ENCODE measurements at regions not wholly inside any gene's neighbourhood (a gene's known extent, or its start where the extent isn't known, plus 50 kb on each side); places are given as distances from the start of the nearest gene placed in this dataset.

DNA sequence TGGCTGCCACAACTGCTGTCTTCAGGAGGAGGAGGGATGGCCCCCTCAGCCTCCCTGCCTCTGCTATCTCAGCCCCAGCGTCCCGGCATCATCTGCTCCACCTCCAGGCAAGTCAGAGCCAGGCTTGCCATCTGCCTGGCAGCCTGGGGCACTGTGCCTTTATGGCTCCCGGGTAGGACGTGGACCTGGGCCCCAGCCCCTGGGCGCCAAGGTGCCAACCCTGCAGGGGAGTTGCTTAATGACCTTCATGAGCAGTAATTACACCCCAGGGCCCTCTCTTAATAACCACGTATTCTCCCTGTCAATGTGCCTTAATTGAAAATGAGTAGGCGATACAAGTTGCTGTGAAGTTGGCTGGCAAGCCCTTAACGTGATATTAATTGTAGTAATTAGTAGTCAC, 122.1 kb upstream of the MLN start:
- DNase-seq (ENCODE audit: low read depth), result no peak
- no peak overlapping the region for H3K4me3 ChIP-seq (ENCODE audit: low read depth, low read length)

DNA sequence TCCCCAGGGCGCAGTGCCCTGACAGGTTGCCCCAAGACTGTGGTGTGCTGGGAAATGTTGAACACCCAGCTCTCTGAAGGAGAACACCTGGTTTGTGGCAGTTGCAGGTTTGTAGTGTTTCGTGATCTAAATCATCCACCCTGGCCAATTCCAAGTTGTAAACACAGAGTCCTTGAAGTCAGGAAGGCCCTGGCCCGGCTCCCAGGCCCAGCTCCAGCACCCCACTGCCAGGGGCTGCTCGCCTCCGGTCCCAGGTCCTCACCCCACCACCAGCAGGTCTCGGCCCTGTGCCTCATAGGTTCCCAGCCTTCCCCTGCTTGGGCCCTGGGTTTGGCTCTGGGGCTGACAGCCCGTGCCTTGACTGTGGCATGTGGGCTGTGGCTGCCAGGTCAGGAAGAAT, 121.4 kb upstream of the MLN start:
- no peak for DNase-seq (ENCODE audit: low read depth)
- no peak overlapping the region for H3K4me3 ChIP-seq (ENCODE audit: low read depth, low read length)

DNA sequence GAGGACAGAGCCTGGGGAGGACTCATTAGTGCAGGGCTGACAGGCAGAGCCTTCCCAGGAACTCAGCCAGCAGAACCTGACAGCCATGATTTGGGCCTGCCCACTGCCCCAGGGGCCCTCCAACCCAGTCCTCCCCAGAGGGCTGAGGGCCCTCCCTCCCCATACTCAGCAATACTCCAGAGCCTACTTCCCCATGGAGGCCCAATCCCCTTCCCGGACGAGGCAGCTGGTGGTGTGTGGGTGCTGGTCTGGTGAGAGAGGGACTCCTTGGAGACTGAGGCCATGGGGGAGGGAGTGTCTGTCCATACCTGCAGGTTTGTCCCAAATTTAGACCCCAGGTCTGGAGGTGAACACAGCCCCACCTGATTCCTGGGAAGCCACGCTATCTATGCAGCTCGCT, 120.9 kb upstream of the MLN start:
- DNase-seq (ENCODE audit: low read depth), result no peak
- no peak overlapping the region for H3K4me3 ChIP-seq (ENCODE audit: low read depth, low read length)

DNA sequence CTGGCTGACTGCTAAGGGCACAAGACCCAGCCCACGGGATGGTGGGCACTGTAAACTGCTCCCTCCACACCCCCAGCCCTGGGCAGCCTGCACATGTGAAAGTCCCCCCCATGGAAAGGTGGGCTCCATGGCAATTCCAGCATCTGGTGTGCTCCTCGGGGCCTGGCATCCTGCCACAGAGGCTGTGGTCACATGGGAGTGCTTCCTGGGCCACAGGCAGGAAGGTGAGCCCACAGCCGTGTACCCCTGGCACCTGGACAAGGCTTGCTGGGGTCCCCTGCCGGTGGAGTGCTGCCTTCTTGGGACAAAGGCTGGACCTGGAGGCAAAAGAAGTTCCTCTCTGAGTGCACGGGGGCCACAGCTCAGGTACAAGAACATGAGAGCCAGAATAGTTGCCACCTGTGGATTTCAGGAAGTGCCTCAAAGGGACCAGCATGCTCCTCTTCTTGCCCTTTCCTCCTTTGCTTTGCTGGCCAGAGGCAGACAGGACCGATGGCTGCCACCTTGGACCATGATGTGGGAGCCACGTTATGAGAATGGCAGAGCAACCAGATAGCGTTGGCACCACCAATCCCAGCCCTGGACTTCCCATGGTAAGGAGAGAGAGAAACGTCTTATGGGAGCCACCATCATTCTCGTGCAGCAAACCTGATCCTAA, 120.2 kb upstream of the MLN start:
- DNase-seq (ENCODE audit: low read depth), result no peak
- H3K4me3 ChIP-seq (ENCODE audit: low read depth, low read length), result no peak overlapping the region

DNA sequence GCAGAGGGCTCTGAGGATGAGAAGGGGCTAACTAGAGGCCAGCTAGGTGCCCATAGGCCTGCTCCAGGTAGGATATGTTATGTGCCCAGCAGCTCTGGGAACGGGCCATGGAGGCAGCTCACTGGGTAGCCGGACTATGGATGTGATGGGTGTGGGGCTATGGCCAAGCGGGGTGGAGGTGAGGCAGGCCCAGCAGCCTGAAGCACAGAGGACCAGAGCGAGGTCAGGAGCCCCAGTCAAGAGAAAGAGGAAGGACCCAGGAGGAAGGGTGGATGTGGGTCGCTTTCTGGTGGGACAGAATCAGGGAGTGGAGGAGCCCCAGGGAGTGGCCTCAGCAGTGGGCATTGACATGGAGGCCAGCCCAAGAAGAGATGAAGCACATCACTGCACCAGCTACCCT, 117.9 kb upstream of the MLN start:
- H3K4me3 ChIP-seq (ENCODE audit: low read depth, low read length), result no peak overlapping the region
- no peak for DNase-seq (ENCODE audit: low read depth)

DNA sequence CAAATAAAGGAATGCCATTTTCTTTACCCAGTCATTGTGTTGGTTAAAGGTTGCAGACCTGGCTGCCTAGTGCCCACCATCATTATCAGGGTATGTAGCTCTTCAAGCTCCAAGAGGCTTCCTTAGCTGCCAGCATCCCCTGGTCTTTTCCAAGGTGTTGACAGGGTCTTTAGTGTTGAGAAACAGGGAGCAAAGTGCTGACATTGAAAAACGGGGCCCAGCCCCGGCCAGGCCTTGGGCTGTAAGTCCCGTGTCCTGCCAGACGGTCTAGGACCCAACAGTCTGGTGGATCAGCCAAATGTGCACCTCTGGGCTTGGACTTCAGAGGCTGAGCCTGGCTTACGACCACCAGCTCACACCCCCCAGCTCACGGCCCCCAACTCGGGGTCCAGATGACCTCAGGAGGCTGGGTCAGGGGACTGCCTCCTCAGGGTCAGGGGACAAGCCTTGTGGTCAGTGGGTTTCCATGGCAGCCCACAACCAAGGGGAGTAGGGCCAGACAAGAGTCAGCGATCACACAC, 114.4 kb upstream of the MLN start:
- no peak for DNase-seq (ENCODE audit: low read depth)
- H3K4me3 ChIP-seq (ENCODE audit: low read depth, low read length), result no peak overlapping the region

DNA sequence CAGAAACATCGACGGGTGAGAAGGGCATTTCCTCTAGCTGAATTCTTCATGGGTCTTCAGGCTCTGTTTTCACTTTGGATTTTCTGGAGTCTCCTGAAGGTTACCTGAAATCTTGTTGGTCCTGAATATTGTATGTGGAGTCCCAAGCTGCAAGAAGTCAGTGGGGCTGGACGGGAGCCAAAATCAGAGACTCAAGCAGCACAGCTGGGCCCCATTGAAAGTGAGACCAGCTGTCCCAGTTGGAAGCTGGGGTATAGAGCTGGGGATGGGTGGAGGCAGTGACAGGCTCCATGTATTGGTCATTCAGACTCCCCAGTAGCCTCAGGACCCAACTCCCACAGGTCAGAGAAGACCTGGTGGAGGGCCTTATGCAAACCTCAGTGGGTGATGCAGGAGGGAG, 111.3 kb upstream of the MLN start:
- no peak for DNase-seq (ENCODE audit: low read depth)
- no peak overlapping the region for H3K4me3 ChIP-seq (ENCODE audit: low read depth, low read length)

DNA sequence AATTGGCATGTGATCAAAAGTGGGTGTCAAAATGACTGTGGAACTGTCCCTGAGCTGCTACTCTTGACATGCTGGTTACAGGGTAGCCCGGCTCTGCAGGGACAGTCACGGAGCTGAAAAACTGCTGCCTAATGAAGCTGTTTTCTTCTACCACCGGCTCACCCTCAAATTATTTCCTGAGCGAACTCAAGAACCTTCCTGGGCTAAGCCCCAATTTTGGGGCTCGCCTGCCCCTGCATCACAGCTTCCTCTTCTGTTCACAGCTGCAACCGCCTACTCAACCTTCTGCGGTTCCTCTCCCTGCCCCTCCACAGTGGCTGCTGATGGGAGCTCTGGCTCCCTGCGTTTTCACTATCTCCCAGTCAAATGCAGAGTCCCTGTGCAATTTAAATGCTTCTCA, 110.8 kb upstream of the MLN start:
- no peak for DNase-seq (ENCODE audit: low read depth)
- H3K4me3 ChIP-seq (ENCODE audit: low read depth, low read length), result no peak overlapping the region

DNA sequence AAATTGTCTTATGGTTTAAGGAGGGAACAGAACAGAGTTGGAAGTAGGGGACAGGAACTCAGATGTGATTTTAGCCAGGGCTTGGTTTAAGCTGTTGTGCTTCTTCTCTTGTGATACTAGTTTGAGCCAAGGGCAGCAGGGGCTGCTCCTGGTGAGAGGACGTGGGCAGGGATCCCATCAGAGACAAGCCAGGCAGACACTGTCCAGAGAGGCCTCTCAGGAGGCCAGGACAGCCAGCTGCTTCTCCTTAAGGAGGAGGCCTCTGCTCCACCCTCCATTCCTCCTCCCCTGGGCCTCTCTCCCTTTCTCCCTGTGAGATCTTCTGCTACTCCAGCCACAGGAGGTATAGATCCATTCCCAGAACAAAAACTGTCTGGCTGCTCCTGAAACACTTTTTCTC, 108.4 kb upstream of the MLN start:
- DNase-seq (ENCODE audit: low read depth), result no peak
- no peak overlapping the region for H3K4me3 ChIP-seq (ENCODE audit: low read depth, low read length)

DNA sequence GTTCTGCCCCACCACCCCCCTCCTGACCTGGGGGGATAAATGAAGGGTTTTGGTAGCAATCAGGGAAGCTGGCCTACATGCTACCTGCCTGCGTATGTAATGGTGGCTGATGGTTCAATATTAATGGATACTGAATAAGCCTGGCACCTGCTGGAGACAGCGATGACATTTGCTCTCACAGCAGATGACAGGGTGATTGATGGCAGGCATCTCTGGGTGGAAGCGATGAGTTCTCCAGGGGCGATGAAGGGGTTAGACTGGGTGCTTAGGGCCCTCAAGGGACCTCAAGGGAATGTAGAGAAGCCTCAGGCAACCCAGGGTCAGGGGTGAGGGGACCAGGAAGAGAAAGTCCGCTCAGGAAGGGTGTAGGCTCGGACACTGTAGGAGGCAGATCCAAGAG, 107.7 kb upstream of the MLN start:
- no peak for DNase-seq (ENCODE audit: low read depth)
- no peak overlapping the region for H3K4me3 ChIP-seq (ENCODE audit: low read depth, low read length)

DNA sequence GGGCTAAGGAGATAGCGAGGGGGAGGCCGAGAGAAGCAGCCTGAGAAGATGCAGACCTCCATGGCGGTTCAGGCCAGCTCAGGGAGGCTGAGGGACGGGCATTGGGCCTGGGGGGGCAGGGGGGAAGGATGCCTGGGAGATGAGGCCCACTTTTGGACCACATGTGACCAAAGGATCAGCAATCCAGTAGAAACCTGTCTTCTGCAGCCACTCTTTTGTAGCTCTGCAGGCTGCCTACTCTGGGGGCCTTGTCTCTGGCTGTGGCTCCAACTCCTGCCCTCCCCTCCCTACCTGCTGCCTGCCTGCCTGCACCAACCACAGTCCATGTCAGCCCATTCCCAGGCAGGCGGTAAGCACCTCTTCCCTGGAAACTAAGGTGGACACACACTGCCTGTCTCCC, 106.8 kb upstream of the MLN start:
- H3K4me3 ChIP-seq (ENCODE audit: low read depth, low read length), result no peak overlapping the region
- no peak for DNase-seq (ENCODE audit: low read depth)

DNA sequence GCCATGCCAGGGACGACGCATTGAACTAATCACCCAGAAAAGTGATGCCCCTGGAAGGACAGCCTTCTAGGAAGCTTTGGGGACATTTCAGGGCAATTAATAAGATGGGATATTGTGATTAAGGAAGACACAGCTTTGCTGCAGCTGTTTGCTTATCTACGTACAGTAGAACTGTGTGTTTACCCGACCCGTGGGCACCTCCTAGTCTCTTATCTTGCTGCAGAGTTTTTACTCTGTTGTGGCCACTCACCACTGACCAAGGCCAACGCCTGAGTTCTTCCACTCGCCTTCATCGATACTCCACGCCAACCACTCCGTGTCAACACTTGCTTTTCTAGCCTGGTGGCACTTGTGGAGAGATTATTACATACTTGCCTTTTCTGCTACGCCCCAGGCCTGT, 105.9 kb upstream of the MLN start:
- no peak for DNase-seq (ENCODE audit: low read depth)
- no peak overlapping the region for H3K4me3 ChIP-seq (ENCODE audit: low read depth, low read length)

DNA sequence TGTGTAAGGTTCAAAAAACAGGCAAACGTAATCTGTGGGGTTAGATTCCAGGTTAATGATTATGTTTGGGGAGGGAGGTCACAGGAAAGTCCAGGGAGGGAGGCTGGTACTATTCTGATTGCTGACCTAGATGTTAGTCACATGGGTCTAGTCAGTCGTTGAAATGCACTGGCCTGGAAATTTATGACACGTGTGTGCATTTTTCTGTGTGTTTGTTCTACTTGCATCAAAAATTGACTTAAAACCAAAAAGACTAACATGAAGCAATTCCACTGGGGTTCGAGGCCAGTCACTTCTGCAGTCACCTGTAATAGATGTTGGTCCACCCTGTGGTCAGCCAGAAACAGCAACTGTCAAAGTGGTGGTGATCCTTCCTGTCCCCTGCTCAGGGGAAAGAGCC, 104.2 kb upstream of the MLN start:
- no peak for DNase-seq (ENCODE audit: low read depth)
- no peak overlapping the region for H3K4me3 ChIP-seq (ENCODE audit: low read depth, low read length)

DNA sequence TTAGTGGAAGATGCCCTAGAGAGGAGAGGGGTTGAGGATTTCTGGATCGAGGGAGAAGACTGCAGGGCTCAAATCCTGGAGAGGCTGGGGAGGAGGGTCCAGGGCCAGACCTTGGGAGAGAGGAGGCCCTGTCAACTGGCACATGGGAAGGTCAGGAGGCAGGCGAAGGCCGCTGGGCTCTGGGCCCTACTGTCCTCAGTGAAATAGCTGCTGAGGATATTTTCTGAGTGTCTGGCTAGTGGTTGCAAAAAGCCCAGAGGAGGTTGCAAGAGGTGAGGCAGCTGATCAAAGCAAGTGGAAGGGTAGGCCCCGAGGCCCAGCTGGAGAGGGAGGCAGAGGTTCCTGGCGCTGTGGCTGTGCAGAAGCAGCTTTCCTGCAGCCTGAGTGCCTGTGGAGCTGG, 103.4 kb upstream of the MLN start:
- DNase-seq (ENCODE audit: low read depth), result no peak
- H3K4me3 ChIP-seq (ENCODE audit: low read depth, low read length), result no peak overlapping the region

DNA sequence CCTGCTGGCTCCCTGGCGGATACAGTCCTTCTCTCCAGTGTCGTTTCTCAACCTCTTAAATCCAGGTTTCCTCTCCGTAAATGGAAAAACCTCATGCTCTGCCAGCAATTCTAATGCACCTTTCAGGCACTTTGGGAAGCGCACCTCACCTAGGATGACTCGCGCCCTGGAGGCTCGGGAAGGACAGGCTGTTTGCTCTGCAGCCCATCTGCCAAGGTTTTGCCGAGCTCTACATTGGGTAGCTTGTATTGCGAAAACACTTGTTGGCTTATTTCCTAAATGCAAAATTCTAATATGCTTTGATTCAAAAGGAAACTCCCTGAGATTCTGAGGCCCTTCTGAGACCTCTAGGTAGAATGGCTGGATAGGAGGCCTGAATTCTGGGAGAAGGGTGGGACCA, 102.6 kb upstream of the MLN start:
- no peak overlapping the region for H3K4me3 ChIP-seq (ENCODE audit: low read depth, low read length)
- DNase-seq (ENCODE audit: low read depth), result no peak

DNA sequence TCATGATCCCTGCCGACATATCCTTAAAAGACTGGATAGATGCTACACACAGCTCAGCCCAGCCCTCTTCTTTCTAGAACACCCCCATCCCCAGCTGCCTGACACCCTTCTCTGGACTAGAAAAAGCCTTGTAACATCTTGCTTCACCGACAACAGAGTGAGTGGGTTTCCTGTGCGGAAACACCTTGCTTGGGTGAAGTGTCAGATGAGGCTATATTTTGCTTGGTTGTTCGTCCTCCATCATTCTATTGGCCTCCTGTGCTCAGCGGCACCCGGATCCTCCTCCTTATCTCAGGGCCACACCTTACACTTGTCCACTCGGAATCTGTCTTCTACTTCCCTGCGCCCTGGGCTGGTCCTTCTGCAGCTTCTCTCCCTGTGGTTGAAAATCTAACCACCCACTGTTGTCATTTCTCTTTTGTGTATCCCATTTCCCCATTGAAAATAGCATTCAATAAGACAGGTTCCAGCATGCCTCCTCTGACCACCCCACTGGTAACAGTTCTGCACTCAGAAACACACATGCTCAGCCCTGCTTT, 101.3 kb upstream of the MLN start:
- no peak overlapping the region for H3K4me3 ChIP-seq (ENCODE audit: low read depth, low read length)
- DNase-seq (ENCODE audit: low read depth), result no peak

DNA sequence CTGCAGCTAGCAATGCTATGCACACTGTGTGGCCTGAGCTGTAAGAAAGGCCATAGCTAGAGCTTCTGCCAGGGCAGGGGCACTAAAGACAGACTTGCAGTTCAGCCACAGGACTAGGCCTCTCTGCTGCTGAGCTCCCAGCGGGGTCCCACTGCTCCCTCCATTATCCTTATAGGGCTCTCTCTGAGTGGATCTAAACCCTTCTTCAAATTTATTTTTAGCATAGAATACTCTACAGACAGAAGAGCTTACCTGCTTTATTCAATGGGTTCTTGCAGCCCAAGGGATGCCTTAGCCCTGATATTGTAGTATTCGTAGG, 100.9 kb upstream of the MLN start:
- no peak for DNase-seq (ENCODE audit: low read depth)
- no peak overlapping the region for H3K4me3 ChIP-seq (ENCODE audit: low read depth, low read length)

DNA sequence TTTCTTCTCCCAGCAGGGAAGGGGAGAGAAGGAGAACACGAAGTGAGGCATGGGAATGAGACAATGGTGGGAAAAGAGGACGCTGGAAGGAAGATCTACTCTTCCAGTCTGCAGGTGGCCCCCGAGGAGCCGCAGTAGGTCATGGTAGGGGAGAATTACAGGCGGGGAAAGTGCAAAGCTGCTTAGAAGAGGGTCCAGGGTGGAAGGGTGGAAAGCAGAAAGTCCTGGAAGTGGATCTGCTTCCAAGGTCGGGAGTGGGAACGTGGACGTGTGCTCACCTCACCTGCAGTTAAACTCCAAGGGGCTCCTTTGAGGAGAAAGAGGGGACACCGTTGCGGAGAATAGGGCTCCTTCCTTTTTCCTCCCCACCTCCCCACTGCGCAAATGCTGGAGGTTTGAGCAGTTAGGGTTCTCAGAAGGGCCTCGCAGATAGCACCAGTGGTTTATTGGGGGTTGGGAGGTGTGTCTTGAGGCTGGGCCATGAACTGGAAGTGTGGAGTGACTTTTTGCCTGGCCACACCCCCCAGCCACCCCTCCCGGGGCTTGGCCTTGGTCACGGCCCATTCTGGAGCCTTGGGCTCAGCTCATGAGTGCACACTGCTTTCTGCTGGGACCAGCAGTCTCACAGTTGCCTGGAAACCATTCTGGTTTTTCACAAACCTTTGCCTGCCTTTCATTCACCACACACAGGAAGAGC, 100.4 kb upstream of the MLN start:
- no peak overlapping the region for H3K4me3 ChIP-seq (ENCODE audit: low read depth, low read length)
- no peak for DNase-seq (ENCODE audit: low read depth)

DNA sequence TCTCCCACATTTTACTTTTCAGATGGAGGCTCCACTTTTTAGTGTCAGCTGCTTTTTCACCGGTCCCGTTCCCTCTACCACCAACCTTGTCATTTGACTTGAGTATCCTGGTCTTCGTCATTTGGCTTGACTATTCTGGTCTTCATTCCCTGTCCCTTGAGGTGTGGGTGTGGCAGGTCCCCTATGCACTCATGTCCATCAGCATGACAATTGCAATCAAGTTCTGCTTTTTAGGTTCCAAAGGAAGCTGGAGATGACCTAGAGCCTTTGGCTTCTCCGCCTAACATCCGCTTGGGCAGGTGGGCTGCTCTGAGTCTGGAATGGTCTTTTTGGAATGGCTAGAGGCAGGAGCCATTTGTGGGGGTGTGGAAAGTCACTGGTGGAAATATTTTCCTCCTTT, 99.8 kb upstream of the MLN start:
- DNase-seq (ENCODE audit: low read depth), result no peak
- H3K4me3 ChIP-seq (ENCODE audit: low read depth, low read length), result no peak overlapping the region

DNA sequence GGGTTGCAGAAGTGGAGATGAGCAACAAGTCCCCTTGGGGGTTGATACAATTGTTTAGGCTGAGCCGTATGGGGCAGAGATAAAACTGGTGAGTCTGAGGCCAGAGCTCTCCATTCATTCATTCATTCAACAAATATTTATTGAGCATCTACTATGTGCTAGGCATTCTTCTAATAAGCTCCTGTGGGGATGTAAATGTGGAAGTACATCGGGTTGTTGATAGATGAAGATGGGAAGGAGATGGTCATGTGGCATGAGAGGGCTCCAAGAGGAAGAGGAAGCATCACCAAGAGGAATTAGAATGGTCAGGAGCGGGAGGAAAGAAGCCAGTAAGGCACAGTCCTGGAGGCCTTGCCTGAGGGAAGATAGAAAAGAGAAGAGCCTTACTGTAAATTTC, 98.7 kb upstream of the MLN start:
- no peak overlapping the region for H3K4me3 ChIP-seq (ENCODE audit: low read depth, low read length)
- no peak for DNase-seq (ENCODE audit: low read depth)

DNA sequence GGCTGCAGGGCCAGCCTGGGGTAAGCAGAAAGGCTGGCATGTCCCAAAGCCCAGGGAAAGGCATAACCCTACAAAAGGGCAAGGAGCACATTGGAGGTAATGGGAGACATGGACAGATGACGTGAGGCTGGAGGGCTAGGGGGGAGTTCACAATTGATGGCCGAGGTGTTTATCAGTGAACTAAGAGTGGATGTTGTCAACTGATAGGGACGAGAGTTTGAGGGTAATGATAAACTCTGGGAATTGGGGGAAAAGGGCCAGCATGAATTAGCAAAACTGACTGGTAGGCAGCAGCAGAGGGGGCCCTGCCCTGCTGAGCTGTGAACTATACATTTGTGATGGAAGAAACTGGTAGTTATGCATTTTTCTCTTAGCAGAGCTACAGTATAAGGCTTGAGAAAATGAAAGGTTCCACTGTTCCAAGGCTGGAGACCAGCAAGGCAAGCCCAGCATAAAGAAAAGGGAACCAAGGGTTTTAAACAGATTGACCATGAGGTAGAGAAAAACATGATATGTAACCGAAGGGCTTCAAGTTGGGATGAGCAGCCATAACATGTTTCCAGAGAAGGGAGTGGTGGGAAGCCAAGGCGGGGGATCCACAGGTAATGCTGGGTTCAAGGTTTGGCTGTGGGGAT, 98.1 kb upstream of the MLN start:
- DNase-seq (ENCODE audit: low read depth), result no peak
- no peak overlapping the region for H3K4me3 ChIP-seq (ENCODE audit: low read depth, low read length)
